ENCODE measurements at regions not wholly inside any gene's neighbourhood (a gene's known extent, or its start where the extent isn't known, plus 50 kb on each side); places are given as distances from the start of the nearest gene placed in this dataset.

- H3K27ac ChIP-seq, result no peak overlapping the region
- H3K9me3 ChIP-seq, result no peaks in the 10 kb centered on the region
- H3K4me1 ChIP-seq, result peaks cover 0 to 11% (median 2%) of the 10 kb centered on the region in 12 donors
- intact Hi-C loops (cut with DNase I), result no loop called here
- ATAC-seq, result no peak
- no peak for DNase-seq
- TF ChIP-seq CTCF (IDR thresholded peaks at IDR 0.05) (no peak), POLR2A (IDR thresholded peaks at IDR 0.05) (no peak)
- H3K36me3 ChIP-seq, result no peaks in the 10 kb centered on the region
- H3K27me3 ChIP-seq, result peaks cover 0 to 11% (median 2%) of the 10 kb centered on the region in 9 donors
- 89 to 91% (median 91%) methylated on average over 3 of the region's 3 CpGs for WGBS, 4 donors
- H3K4me3 ChIP-seq, result no peak overlapping the region
These were observed 93.8 kb upstream of the HDAC4 start for GRCh38 chr2:239494578-239494977.

GRCh38 chr2:239489481-239489880 lies 88.7 kb upstream of the HDAC4 start:
- no peaks in the 10 kb centered on the region for H3K9me3 ChIP-seq
- ATAC-seq (no peak), DNase-seq (no peak)
- intact Hi-C loops (cut with DNase I), result no loop called here
- no peaks in the 10 kb centered on the region for H3K4me1 ChIP-seq
- no peak overlapping the region for H3K27ac ChIP-seq
- 60 to 72% (median 63%) methylated on average over 3 of the region's 3 CpGs for WGBS, 4 donors
- H3K4me3 ChIP-seq, result no peak overlapping the region
- TF ChIP-seq CTCF (IDR thresholded peaks at IDR 0.05) (no peak), POLR2A (IDR thresholded peaks at IDR 0.05) (no peak)
- no peaks in the 10 kb centered on the region for H3K36me3 ChIP-seq
- H3K27me3 ChIP-seq, result peaks cover 0 to 18% (median 2%) of the 10 kb centered on the region in 9 donors

GRCh38 chr2:239488125-239488524 lies 87.3 kb upstream of the HDAC4 start:
- TF ChIP-seq POLR2A (IDR thresholded peaks at IDR 0.05), result no peak
- TF ChIP-seq CTCF (IDR thresholded peaks at IDR 0.05), result no peak
- H3K27me3 ChIP-seq, result peaks cover 0 to 26% (median 4%) of the 10 kb centered on the region in 9 donors
- H3K4me1 ChIP-seq, result no peaks in the 10 kb centered on the region
- ATAC-seq (no peak), DNase-seq (no peak)
- H3K27ac ChIP-seq, result no peak overlapping the region
- intact Hi-C loops (cut with DNase I), result no loop called here
- H3K4me3 ChIP-seq, result no peak overlapping the region
- H3K9me3 ChIP-seq, result no peaks in the 10 kb centered on the region
- 80 to 84% (median 82%) methylated on average over 7 to 8 of the region's 8 CpGs for WGBS, 4 donors
- no peaks in the 10 kb centered on the region for H3K36me3 ChIP-seq

GRCh38 chr2:239487272-239487671 lies 86.5 kb upstream of the HDAC4 start:
- TF ChIP-seq POLR2A (IDR thresholded peaks at IDR 0.05), result no peak
- no peak for TF ChIP-seq CTCF (IDR thresholded peaks at IDR 0.05)
- Histone ChIP-seq H3K27ac (no peak overlapping the region), H3K27me3 (peaks cover 0 to 30% (median 5%) of the 10 kb centered on the region in 9 donors), H3K9me3 (no peaks in the 10 kb centered on the region), H3K4me3 (no peak overlapping the region), H3K4me1 (no peaks in the 10 kb centered on the region), H3K36me3 (no peaks in the 10 kb centered on the region)
- WGBS, 4 donors, result 88 to 100% (median 92%) methylated on average over 4 to 11 of the region's 11 CpGs
- intact Hi-C loops (cut with DNase I), result no loop called here
- ATAC-seq (no peak), DNase-seq (no peak)
